ENCODE measurements at regions not wholly inside any gene's neighbourhood (a gene's known extent, or its start where the extent isn't known, plus 50 kb on each side); places are given as distances from the start of the nearest gene placed in this dataset.

DNA sequence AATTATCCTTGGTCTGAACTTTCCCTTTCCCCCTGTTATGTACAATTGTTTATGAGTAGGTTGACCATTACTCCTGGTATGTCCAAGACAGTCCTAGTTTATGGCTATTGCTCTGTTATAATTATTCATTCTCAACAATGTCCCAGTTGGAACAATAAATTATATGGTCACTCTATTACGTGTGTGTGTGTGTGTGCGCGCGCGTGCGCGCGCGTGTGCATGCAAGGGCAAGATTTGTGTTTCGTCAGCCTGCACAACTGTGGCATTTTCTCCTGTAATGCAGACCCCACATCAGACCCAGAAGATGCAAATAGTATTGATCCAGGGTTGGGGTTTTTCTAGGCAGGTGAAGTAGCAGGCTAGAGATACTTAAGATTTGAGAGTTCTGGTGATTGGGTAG lies 88.4 kb downstream of the ESM1 start:
- TF ChIP-seq, protein P1, sequence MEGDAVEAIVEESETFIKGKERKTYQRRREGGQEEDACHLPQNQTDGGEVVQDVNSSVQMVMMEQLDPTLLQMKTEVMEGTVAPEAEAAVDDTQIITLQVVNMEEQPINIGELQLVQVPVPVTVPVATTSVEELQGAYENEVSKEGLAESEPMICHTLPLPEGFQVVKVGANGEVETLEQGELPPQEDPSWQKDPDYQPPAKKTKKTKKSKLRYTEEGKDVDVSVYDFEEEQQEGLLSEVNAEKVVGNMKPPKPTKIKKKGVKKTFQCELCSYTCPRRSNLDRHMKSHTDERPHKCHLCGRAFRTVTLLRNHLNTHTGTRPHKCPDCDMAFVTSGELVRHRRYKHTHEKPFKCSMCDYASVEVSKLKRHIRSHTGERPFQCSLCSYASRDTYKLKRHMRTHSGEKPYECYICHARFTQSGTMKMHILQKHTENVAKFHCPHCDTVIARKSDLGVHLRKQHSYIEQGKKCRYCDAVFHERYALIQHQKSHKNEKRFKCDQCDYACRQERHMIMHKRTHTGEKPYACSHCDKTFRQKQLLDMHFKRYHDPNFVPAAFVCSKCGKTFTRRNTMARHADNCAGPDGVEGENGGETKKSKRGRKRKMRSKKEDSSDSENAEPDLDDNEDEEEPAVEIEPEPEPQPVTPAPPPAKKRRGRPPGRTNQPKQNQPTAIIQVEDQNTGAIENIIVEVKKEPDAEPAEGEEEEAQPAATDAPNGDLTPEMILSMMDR (IDR thresholded peaks at IDR 0.05; ENCODE audit: insufficient read depth, low read depth, low read length) = no peak
- no peak overlapping the region for H3K4me3 ChIP-seq (ENCODE audit: low read depth, low read length)
- DNase-seq (ENCODE audit: low read depth) = no peak

DNA sequence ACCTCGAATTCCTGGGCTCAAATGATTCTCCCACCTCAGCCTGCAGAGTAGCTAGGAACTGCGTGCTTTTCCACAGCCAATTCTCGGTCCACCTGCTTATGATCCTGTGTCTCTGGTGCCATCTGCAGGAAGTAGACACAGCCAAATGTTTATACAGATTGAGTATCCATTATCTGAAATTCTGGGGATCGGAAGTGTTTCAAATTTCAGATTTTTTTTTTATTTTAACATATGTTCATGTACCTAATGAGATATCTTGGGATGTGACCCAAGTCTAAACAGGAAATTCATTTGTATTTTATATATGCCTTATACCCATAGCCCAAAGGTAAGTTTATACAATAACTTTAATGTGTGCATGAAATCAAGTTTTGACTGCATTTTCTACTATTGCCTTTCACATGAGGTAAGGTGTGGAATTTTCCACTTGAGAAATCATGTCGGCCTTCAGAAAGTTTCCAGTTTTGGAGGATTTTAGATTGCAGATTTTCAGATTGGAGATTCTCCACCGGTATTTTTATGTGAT lies 89.5 kb downstream of the ESM1 start:
- peak; percentile 61 for DNase-seq (ENCODE audit: low read depth)
- no peak overlapping the region for H3K4me3 ChIP-seq (ENCODE audit: low read depth, low read length)
- TF ChIP-seq, protein P1 (IDR thresholded peaks at IDR 0.05; ENCODE audit: insufficient read depth, low read depth, low read length) = peak; percentile 58

DNA sequence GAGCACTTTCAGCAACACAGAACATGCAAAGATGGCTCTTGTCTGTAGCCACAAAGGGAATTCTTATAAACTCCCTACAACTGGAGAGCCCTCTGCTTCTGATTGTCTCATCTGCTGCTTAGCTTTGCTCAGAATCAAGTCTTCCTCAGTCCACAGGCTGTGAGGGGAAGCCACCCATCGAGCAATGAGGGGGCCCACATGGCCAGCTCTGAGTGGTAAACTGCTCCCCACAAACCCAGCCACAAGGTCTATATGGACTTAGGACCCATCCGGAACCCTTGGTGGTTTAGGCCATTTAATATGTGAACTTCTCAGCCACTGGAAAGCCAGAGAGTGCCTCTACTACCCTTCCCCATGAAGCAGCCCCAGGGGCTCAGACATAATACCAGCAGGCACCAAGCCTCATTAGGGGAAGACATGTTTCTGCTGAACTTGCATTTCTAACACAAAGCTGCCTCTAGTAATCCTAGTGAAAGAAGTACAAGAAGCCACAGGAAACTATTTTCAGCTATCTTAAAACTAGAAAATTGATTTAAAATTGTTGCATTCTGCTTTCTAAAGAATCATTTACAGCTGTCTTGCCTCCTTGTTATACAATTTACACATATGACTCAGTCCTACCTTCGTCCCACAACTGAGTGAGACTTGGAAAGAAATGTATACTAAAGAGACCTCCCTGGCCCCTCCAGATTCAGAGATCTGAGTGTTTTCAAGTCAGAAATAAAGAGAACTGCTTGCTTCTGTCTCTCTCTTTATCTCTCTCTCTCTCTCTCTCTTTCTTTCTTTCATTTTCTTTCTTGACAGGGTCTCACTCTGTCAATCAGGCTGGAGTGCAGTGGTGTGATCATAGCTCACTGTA lies 90.2 kb downstream of the ESM1 start:
- H3K4me3 ChIP-seq (ENCODE audit: low read depth, low read length) = no peak overlapping the region
- DNase-seq (ENCODE audit: low read depth) = no peak
- TF ChIP-seq, protein P1 (IDR thresholded peaks at IDR 0.05; ENCODE audit: insufficient read depth, low read depth, low read length) = no peak

DNA sequence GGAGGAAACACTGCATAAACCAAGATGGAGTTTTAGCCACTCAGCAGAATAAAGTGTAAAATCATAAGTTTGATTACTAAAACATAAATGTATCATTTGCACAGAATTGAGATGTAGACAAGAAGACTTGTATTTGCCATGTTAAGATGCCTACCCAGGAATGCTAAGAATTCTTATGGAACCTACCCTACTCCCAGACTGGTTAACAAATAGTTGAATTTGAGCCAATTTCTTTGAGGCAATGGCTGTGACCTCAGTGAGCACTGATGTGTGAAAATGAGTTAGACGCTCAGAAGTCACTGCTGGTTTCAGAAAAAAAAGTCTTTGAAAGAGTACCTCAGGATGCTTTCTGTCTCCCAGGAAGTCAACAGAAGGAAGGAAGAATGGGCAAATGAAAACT lies 95.6 kb downstream of the ESM1 start:
- TF ChIP-seq, protein P1 (IDR thresholded peaks at IDR 0.05; ENCODE audit: insufficient read depth, low read depth, low read length) = no peak
- H3K4me3 ChIP-seq (ENCODE audit: low read depth, low read length) = no peak overlapping the region
- peak; percentile 24 for DNase-seq (ENCODE audit: low read depth)

DNA sequence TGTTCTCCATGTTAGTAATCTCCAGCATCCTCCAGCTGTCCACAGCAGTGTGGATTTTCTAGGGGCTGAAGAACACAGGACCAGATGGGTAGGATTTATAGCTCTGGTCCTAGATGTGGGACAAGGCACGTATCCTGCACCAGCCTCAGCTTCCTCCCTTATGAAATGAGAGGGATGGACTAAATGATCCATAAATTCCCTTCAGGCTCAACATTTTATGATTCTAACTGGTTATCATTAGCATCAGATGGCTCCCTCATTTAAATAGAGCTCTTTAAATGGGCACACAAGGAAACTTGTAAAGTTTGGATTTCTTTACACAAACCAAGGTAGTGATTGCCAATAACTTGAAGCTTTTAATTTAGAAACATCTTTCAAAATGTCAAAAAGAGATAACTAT lies 97.7 kb downstream of the ESM1 start:
- TF ChIP-seq, protein P1 (IDR thresholded peaks at IDR 0.05; ENCODE audit: insufficient read depth, low read depth, low read length) = no peak
- no peak overlapping the region for H3K4me3 ChIP-seq (ENCODE audit: low read depth, low read length)
- no peak for DNase-seq (ENCODE audit: low read depth)

DNA sequence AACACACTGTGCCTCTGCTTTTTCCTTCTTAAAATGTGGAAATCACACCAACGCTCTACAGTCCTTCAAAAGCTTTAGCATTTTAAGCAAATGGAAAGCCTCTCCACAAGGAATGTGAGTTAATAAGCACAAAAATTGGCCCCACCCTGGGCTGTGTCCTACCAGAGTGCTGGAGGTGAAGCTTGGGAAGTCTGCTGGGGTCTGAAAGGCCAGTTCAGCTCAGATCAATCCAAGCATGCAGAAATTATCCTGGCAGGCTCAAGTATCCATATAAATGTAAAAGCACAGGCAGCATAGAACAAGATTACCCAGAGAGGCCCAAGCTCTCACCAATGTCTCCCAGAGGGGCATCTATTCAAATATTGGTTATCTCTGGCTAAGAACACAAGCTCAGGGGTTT lies 98.5 kb downstream of the ESM1 start:
- TF ChIP-seq, protein P1 (IDR thresholded peaks at IDR 0.05; ENCODE audit: insufficient read depth, low read depth, low read length) = no peak
- DNase-seq (ENCODE audit: low read depth) = no peak
- no peak overlapping the region for H3K4me3 ChIP-seq (ENCODE audit: low read depth, low read length)
